ENCODE measurements at regions not wholly inside any gene's neighbourhood (a gene's known extent, or its start where the extent isn't known, plus 50 kb on each side); places are given as distances from the start of the nearest gene placed in this dataset.

- TF ChIP-seq CTCF (IDR thresholded peaks at IDR 0.05) (no peak), EP300 (IDR thresholded peaks at IDR 0.05; ENCODE audit: low read depth) (no peak)
Measured at GRCh38 chr12:67579662-67580003, 68.9 kb upstream of the DYRK2 start.

Data from transverse colon (tissue), 3 donors.